Vagina (tissue), 2 donors: ENCODE measurements at regions not wholly inside any gene's neighbourhood (a gene's known extent, or its start where the extent isn't known, plus 50 kb on each side); places are given as distances from the start of the nearest gene placed in this dataset.

Source experiments
- DNase-seq, 2 donors: peaks; one replicate each; pipeline ENCODE4 v3.0.0-alpha.2; 2017; ENCODE audit errors: extremely low spot score in 2 of 2
- H3K27ac ChIP-seq: fragments of 200-600 bp; sonication (generic); one replicate; pipeline ENCODE4 v1.5.1; 2019
- H3K27me3 ChIP-seq: fragments of 200-600 bp; sonication (generic); one replicate; pipeline ENCODE4 v1.5.1; 2019
- H3K36me3 ChIP-seq, 2 donors: fragments of 200-600 bp; sonication (generic); one replicate each; pipeline ENCODE4 v1.5.1; 2017 to 2019
- H3K4me1 ChIP-seq: fragments of 200-600 bp; sonication (generic); one replicate; pipeline ENCODE4 v1.5.1; 2019
- H3K4me3 ChIP-seq, 2 donors: fragments of 200-600 bp; sonication (generic); 1 replicate in 1 of 2; 2 replicates in 1 of 2; pipeline ENCODE4 v1.5.1; 2016 to 2019
- H3K9me3 ChIP-seq: fragments of 200-600 bp; sonication (generic); one replicate; pipeline ENCODE4 v1.5.1; 2019
- POLR2A ChIP-seq, 2 donors: fragments of 450-650 bp; IDR thresholded peaks; one replicate each; pipeline ENCODE4 v1.6.1; 2017; ENCODE audit warnings: antibody characterized with exemption in 2 of 2, mild to moderate bottlenecking in 2 of 2, moderate library complexity in 2 of 2
- POLR2AphosphoS5 ChIP-seq, 2 donors: sonication (generic); formaldehyde crosslinking; IDR thresholded peaks; one replicate each; pipeline ENCODE4 v1.9.0; 2017; ENCODE audit warnings: antibody characterized with exemption in 2 of 2, mild to moderate bottlenecking in 2 of 2, low read depth in 1 of 2; ENCODE audit not compliant: insufficient read depth in 1 of 2
- intact Hi-C: fragments of 100-400 bp; cut with DNase I; formaldehyde crosslinking; loops from one replicate; pipeline ENCODE4 v1.15.1; 2023
- TF ChIP-seq, protein P1 (sequence below), 3 experiments: fragments of 450-650 bp in 2 of 3; fragments of 200-600 bp in 1 of 3; sonication (generic) in 1 of 3; IDR thresholded peaks; one replicate each; pipeline ENCODE4 v1.5.1; 2017 to 2019; ENCODE audit warnings: antibody characterized with exemption in 3 of 3, mild to moderate bottlenecking in 2 of 3, moderate library complexity in 2 of 3

GRCh38 chr2:193783681-193784080, 1588.9 kb upstream of the TMEFF2 start:
- Histone ChIP-seq H3K4me1 (no peaks in the 10 kb centered on the region), H3K27me3 (no peaks in the 10 kb centered on the region), H3K9me3 (no peaks in the 10 kb centered on the region), H3K4me3 (no peak overlapping the region), H3K27ac (no peak overlapping the region), H3K36me3 (no peaks in the 10 kb centered on the region)
- TF ChIP-seq, protein P1, sequence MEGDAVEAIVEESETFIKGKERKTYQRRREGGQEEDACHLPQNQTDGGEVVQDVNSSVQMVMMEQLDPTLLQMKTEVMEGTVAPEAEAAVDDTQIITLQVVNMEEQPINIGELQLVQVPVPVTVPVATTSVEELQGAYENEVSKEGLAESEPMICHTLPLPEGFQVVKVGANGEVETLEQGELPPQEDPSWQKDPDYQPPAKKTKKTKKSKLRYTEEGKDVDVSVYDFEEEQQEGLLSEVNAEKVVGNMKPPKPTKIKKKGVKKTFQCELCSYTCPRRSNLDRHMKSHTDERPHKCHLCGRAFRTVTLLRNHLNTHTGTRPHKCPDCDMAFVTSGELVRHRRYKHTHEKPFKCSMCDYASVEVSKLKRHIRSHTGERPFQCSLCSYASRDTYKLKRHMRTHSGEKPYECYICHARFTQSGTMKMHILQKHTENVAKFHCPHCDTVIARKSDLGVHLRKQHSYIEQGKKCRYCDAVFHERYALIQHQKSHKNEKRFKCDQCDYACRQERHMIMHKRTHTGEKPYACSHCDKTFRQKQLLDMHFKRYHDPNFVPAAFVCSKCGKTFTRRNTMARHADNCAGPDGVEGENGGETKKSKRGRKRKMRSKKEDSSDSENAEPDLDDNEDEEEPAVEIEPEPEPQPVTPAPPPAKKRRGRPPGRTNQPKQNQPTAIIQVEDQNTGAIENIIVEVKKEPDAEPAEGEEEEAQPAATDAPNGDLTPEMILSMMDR (IDR thresholded peaks at IDR 0.05) = no peak
- no peak for TF ChIP-seq POLR2AphosphoS5 (IDR thresholded peaks at IDR 0.05; ENCODE audit: insufficient read depth in 1 of 2, low read depth in 1 of 2)
- TF ChIP-seq POLR2A (IDR thresholded peaks at IDR 0.05) = no peak
- intact Hi-C loops = no loop called here
- DNase-seq = no peak

DNA sequence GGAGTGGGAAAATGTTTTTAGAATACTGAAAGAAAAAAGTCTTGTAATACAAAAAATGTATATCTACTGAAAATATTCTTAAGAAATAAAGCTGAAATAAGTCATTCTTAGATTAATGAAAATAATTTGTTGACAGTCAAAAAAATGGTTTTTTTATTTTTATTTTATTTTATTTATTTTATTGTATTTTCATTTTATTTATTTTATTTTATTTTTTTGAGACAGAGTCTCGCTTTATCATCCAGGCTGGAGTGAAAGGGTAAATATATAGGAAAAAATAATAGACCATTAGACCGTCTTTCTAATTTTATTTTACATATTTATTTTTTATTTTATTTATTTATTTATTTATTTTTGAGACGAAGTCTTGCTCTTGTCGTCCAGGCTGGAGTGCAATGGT, 1583.6 kb upstream of the TMEFF2 start:
- intact Hi-C loops = no loop called here
- H3K36me3 ChIP-seq = no peaks in the 10 kb centered on the region
- DNase-seq = no peak
- H3K27ac ChIP-seq = no peak overlapping the region
- no peaks in the 10 kb centered on the region for H3K4me1 ChIP-seq
- H3K9me3 ChIP-seq = no peaks in the 10 kb centered on the region
- no peaks in the 10 kb centered on the region for H3K27me3 ChIP-seq
- H3K4me3 ChIP-seq = no peak overlapping the region
- TF ChIP-seq, protein P1 (IDR thresholded peaks at IDR 0.05) = no peak
- TF ChIP-seq POLR2A (IDR thresholded peaks at IDR 0.05) (no peak), POLR2AphosphoS5 (IDR thresholded peaks at IDR 0.05; ENCODE audit: insufficient read depth in 1 of 2, low read depth in 1 of 2) (no peak)

DNA sequence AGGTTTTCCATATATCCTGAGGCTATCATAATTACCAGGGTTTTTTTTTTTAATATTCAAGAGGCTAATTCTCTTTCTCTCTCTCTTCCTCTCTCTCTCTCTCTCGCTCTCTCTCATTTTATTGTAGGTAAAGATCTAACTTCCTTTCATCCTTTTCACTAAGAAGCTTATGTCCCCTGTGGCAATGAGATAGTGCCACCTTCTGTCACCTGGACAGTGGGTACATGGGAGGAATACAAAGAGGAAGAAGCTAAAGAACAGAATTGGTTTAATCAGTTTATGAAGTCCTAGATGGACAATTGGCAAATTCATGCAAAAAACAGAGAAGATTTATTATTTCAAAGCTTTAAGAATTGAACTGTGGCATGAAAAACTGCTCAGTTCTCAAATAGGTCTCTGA, 1582.3 kb upstream of the TMEFF2 start:
- no peak overlapping the region for H3K4me3 ChIP-seq
- no peak overlapping the region for H3K27ac ChIP-seq
- no peaks in the 10 kb centered on the region for H3K4me1 ChIP-seq
- TF ChIP-seq POLR2AphosphoS5 (IDR thresholded peaks at IDR 0.05; ENCODE audit: insufficient read depth in 1 of 2, low read depth in 1 of 2) (no peak), POLR2A (IDR thresholded peaks at IDR 0.05) (no peak)
- TF ChIP-seq, protein P1 (IDR thresholded peaks at IDR 0.05) = no peak
- no peaks in the 10 kb centered on the region for H3K9me3 ChIP-seq
- no peak for DNase-seq
- H3K36me3 ChIP-seq = no peaks in the 10 kb centered on the region
- no peaks in the 10 kb centered on the region for H3K27me3 ChIP-seq
- intact Hi-C loops = no loop called here

- H3K4me1 ChIP-seq = no peaks in the 10 kb centered on the region
- TF ChIP-seq, protein P1 (IDR thresholded peaks at IDR 0.05) = no peak
- TF ChIP-seq POLR2A (IDR thresholded peaks at IDR 0.05) (no peak), POLR2AphosphoS5 (IDR thresholded peaks at IDR 0.05; ENCODE audit: insufficient read depth in 1 of 2, low read depth in 1 of 2) (no peak)
- no peak overlapping the region for H3K4me3 ChIP-seq
- H3K27ac ChIP-seq = no peak overlapping the region
- no peaks in the 10 kb centered on the region for H3K9me3 ChIP-seq
- no peaks in the 10 kb centered on the region for H3K36me3 ChIP-seq
- intact Hi-C loops = no loop called here
- DNase-seq = no peak
- H3K27me3 ChIP-seq = no peaks in the 10 kb centered on the region
Observed at GRCh38 chr2:193774166-193774565, 1579.4 kb upstream of the TMEFF2 start.

DNA sequence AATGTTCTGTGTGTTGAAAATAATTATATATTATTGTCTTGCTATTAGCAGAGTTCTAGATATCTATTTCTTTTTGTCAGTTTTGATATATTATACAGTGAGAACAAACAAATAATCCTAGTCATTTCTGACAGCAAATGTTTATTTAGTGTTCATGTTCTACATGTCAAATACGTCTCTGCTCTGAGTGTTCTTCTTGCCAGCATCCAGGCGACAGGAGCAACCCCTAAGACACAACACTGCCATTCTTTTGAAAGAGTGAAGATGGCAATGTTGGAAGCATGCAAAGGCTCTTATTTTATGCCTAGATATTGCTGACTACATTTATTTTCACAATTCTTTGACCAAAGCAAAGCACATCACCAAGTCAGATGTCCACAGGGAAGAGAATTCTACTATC, 1556.6 kb upstream of the TMEFF2 start:
- no peak for DNase-seq
- intact Hi-C loops = no loop called here

More for the DNA sequence above, 1556.6 kb upstream of the TMEFF2 start:
- Histone ChIP-seq H3K4me3 (no peak overlapping the region), H3K27ac (no peak overlapping the region), H3K4me1 (no peaks in the 10 kb centered on the region), H3K36me3 (no peaks in the 10 kb centered on the region), H3K27me3 (no peaks in the 10 kb centered on the region), H3K9me3 (no peaks in the 10 kb centered on the region)
- TF ChIP-seq POLR2A (IDR thresholded peaks at IDR 0.05) (no peak), POLR2AphosphoS5 (IDR thresholded peaks at IDR 0.05; ENCODE audit: insufficient read depth in 1 of 2, low read depth in 1 of 2) (no peak)
- TF ChIP-seq, protein P1 (IDR thresholded peaks at IDR 0.05) = no peak
